ENCODE measurements at regions not wholly inside any gene's neighbourhood (a gene's known extent, or its start where the extent isn't known, plus 50 kb on each side); places are given as distances from the start of the nearest gene placed in this dataset.

DNA sequence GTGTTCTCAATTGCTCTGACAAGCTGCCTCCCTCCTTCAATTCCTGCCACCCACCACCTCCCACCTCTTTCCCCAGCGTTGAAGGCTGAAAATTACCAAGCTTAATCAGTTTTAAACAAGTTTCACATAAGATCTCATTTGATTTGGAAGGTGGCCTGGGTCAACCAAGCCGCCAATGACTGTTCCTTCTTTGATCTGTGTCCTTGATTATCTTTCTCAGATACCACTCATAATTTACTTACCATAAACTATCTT is 211.4 kb downstream of the SLIT2 start:
- H3K4me1 ChIP-seq (ENCODE audit: insufficient read depth, low read length, severe bottlenecking), result no peaks in the 10 kb centered on the region
- no peak overlapping the region for H3K4me3 ChIP-seq (ENCODE audit: low read depth, low read length, poor library complexity, severe bottlenecking)
- no peaks in the 10 kb centered on the region for H3K79me2 ChIP-seq (ENCODE audit: insufficient read depth, low read length)

DNA sequence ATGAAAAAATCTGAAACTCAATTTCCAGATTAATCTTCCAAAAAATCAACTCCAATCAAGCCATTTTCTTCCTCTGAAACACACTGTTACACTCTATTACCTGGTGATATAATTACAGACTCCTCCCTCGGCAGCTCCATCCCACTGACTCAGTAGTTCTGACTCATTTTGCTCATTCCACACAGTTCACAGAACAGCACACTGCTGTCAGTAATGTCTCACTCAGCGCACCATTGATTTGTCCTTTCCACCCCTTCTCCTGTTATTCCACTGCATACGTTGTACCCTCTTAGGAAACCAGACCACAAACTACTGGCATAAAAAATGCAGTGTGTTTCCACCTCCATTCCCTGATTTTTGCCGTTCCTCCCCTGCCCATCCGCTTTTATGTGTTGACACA is 212.7 kb downstream of the SLIT2 start:
- no peaks in the 10 kb centered on the region for H3K36me3 ChIP-seq (ENCODE audit: insufficient read depth, low read length)
- no peaks in the 10 kb centered on the region for H3K9me3 ChIP-seq (ENCODE audit: low read length)
- no peaks in the 10 kb centered on the region for H3K4me1 ChIP-seq (ENCODE audit: insufficient read depth, low read length, severe bottlenecking)
- H3K27ac ChIP-seq (ENCODE audit: low read depth, low read length, poor library complexity, severe bottlenecking), result no peak overlapping the region
- no peaks in the 10 kb centered on the region for H4K20me1 ChIP-seq (ENCODE audit: insufficient read depth, low read length)
- no peak overlapping the region for H3K4me3 ChIP-seq (ENCODE audit: low read depth, low read length, poor library complexity, severe bottlenecking)
- no peak overlapping the region for H2AFZ ChIP-seq (ENCODE audit: low read length)
- no peaks in the 10 kb centered on the region for H3K27me3 ChIP-seq (ENCODE audit: insufficient read depth, low read length)
- H3K79me2 ChIP-seq (ENCODE audit: insufficient read depth, low read length), result no peaks in the 10 kb centered on the region
- H3K9me2 ChIP-seq (ENCODE audit: low read depth, low read length), result no peaks in the 10 kb centered on the region
- H3F3A ChIP-seq (ENCODE audit: insufficient read depth, low read length), result no peaks in the 10 kb centered on the region
- no peak overlapping the region for H3K9ac ChIP-seq (ENCODE audit: low read length)
- TF ChIP-seq, protein P1, sequence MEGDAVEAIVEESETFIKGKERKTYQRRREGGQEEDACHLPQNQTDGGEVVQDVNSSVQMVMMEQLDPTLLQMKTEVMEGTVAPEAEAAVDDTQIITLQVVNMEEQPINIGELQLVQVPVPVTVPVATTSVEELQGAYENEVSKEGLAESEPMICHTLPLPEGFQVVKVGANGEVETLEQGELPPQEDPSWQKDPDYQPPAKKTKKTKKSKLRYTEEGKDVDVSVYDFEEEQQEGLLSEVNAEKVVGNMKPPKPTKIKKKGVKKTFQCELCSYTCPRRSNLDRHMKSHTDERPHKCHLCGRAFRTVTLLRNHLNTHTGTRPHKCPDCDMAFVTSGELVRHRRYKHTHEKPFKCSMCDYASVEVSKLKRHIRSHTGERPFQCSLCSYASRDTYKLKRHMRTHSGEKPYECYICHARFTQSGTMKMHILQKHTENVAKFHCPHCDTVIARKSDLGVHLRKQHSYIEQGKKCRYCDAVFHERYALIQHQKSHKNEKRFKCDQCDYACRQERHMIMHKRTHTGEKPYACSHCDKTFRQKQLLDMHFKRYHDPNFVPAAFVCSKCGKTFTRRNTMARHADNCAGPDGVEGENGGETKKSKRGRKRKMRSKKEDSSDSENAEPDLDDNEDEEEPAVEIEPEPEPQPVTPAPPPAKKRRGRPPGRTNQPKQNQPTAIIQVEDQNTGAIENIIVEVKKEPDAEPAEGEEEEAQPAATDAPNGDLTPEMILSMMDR (IDR thresholded peaks at IDR 0.05; ENCODE audit: low read length), result no peak
- TF ChIP-seq EZH2 (IDR thresholded peaks at IDR 0.05; ENCODE audit: borderline replicate concordance, low read length), result no peak
- H3K4me2 ChIP-seq (ENCODE audit: low read length), result no peak overlapping the region

More for the DNA sequence above, 211.4 kb downstream of the SLIT2 start:
- H4K20me1 ChIP-seq (ENCODE audit: insufficient read depth, low read length), result no peaks in the 10 kb centered on the region
- no peak overlapping the region for H3K27ac ChIP-seq (ENCODE audit: low read depth, low read length, poor library complexity, severe bottlenecking)
- no peak overlapping the region for H3K9ac ChIP-seq (ENCODE audit: low read length)
- H3K9me3 ChIP-seq (ENCODE audit: low read length), result no peaks in the 10 kb centered on the region
- H3K9me2 ChIP-seq (ENCODE audit: low read depth, low read length), result no peaks in the 10 kb centered on the region
- TF ChIP-seq, protein P1 (IDR thresholded peaks at IDR 0.05; ENCODE audit: low read length), result no peak
- TF ChIP-seq EZH2 (IDR thresholded peaks at IDR 0.05; ENCODE audit: borderline replicate concordance, low read length), result no peak
- H3F3A ChIP-seq (ENCODE audit: insufficient read depth, low read length), result no peaks in the 10 kb centered on the region
- no peaks in the 10 kb centered on the region for H3K27me3 ChIP-seq (ENCODE audit: insufficient read depth, low read length)
- H2AFZ ChIP-seq (ENCODE audit: low read length), result no peak overlapping the region
- H3K4me2 ChIP-seq (ENCODE audit: low read length), result no peak overlapping the region
- H3K36me3 ChIP-seq (ENCODE audit: insufficient read depth, low read length), result no peaks in the 10 kb centered on the region

DNA sequence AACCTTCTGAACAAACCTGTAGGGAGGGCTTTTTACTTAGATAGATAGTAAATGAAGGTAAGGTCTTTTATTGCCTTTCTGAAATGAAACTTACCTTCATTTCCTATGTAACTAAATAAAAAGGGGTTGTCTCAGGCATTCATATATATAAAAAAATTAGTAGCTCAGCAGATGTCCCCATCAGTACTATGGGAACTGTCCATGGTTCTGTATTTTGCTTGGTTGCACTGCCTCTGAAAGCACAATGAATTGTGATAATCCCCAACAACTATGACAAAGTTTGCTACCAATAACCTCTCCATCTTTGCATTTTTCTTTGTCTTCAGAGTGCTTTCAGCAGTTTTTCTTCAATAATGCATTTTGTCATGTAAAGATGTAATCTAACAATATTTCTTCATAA is 222.4 kb downstream of the SLIT2 start:
- H3K79me2 ChIP-seq (ENCODE audit: insufficient read depth, low read length), result no peaks in the 10 kb centered on the region
- no peaks in the 10 kb centered on the region for H3K36me3 ChIP-seq (ENCODE audit: insufficient read depth, low read length)
- no peak overlapping the region for H3K27ac ChIP-seq (ENCODE audit: low read depth, low read length, poor library complexity, severe bottlenecking)
- H3K9me2 ChIP-seq (ENCODE audit: low read depth, low read length), result no peaks in the 10 kb centered on the region
- H2AFZ ChIP-seq (ENCODE audit: low read length), result no peak overlapping the region
- H4K20me1 ChIP-seq (ENCODE audit: insufficient read depth, low read length), result no peaks in the 10 kb centered on the region
- no peak overlapping the region for H3K4me2 ChIP-seq (ENCODE audit: low read length)
- TF ChIP-seq EZH2 (IDR thresholded peaks at IDR 0.05; ENCODE audit: borderline replicate concordance, low read length), result no peak
- TF ChIP-seq, protein P1 (IDR thresholded peaks at IDR 0.05; ENCODE audit: low read length), result no peak
- no peaks in the 10 kb centered on the region for H3K27me3 ChIP-seq (ENCODE audit: insufficient read depth, low read length)
- H3K4me3 ChIP-seq (ENCODE audit: low read depth, low read length, poor library complexity, severe bottlenecking), result no peak overlapping the region
- H3K9me3 ChIP-seq (ENCODE audit: low read length), result no peaks in the 10 kb centered on the region
- H3K9ac ChIP-seq (ENCODE audit: low read length), result no peak overlapping the region
- no peaks in the 10 kb centered on the region for H3F3A ChIP-seq (ENCODE audit: insufficient read depth, low read length)
- H3K4me1 ChIP-seq (ENCODE audit: insufficient read depth, low read length, severe bottlenecking), result no peaks in the 10 kb centered on the region

All from OCI-LY1 (cell line).